Neuronal stem cell (in vitro differentiated cells): ENCODE measurements at regions not wholly inside any gene's neighbourhood (a gene's known extent, or its start where the extent isn't known, plus 50 kb on each side); places are given as distances from the start of the nearest gene placed in this dataset.

ENCODE experiments used
- DNase-seq: peaks from one replicate; pipeline ENCODE4 v3.0.0-alpha.2; 2013; ENCODE audit warnings: low spot score
- H2AFZ ChIP-seq: one replicate; pipeline ENCODE4 v1.6.1; 2013; ENCODE audit warnings: mild to moderate bottlenecking, low read length, inconsistent platforms
- H2AK5ac ChIP-seq: 2 replicates; pipeline ENCODE4 v1.6.1; 2013; ENCODE audit warnings: low read depth, mild to moderate bottlenecking, inconsistent platforms, low read length, moderate library complexity, mixed read lengths
- H2BK120ac ChIP-seq: 2 replicates; pipeline ENCODE4 v1.6.1; 2013; ENCODE audit warnings: low read depth, mild to moderate bottlenecking, inconsistent platforms, low read length, moderate library complexity, mixed read lengths
- H2BK12ac ChIP-seq: one replicate; pipeline ENCODE4 v1.6.1; 2013; ENCODE audit warnings: low read length, inconsistent platforms
- H2BK15ac ChIP-seq: 2 replicates; pipeline ENCODE4 v1.6.1; 2013; ENCODE audit warnings: mild to moderate bottlenecking, low read length, inconsistent platforms, mixed read lengths
- H2BK5ac ChIP-seq: one replicate; pipeline ENCODE4 v1.6.1; 2013; ENCODE audit warnings: inconsistent platforms, mild to moderate bottlenecking, low read length, moderate library complexity
- H3K14ac ChIP-seq: one replicate; pipeline ENCODE4 v1.6.1; 2013; ENCODE audit warnings: low read length, inconsistent platforms
- H3K18ac ChIP-seq: 2 replicates; pipeline ENCODE4 v1.6.1; 2013; ENCODE audit warnings: low read length, inconsistent platforms
- H3K23ac ChIP-seq: 2 replicates; pipeline ENCODE4 v1.6.1; 2013; ENCODE audit warnings: low read depth, mild to moderate bottlenecking, mixed read lengths, low read length, inconsistent platforms; ENCODE audit not compliant: poor library complexity
- H3K27ac ChIP-seq: replicated peaks from 3 replicates; pipeline ENCODE4 v1.5.1; 2013; ENCODE audit warnings: low read length, inconsistent platforms
- H3K27me3 ChIP-seq, 3 experiments: 2 replicates each; pipeline ENCODE4 v1.6.1; 2013; ENCODE audit warnings: low read length in 3 of 3, mild to moderate bottlenecking in 2 of 3, inconsistent platforms in 1 of 3, low read depth in 1 of 3, mixed read lengths in 1 of 3, moderate library complexity in 1 of 3; ENCODE audit not compliant: control insufficient read depth in 3 of 3, insufficient read depth in 3 of 3
- H3K36me3 ChIP-seq, 2 donors: replicated peaks in 1 of 2; 2 replicates each; pipeline ENCODE4 v1.6.1; 2013; ENCODE audit warnings: low read length in 2 of 2; ENCODE audit not compliant: control insufficient read depth in 2 of 2, insufficient read depth in 2 of 2
- H3K4ac ChIP-seq: 2 replicates; pipeline ENCODE4 v1.6.1; 2013; ENCODE audit warnings: inconsistent platforms, mild to moderate bottlenecking, low read length, moderate library complexity
- H3K4me1 ChIP-seq, 2 donors: 1 replicate in 1 of 2; 2 replicates in 1 of 2; pipeline ENCODE4 v1.6.1; 2013; ENCODE audit warnings: low read length in 2 of 2, low read depth in 1 of 2; ENCODE audit not compliant: control insufficient read depth in 2 of 2, insufficient read depth in 1 of 2
- H3K4me2 ChIP-seq: one replicate; pipeline ENCODE4 v1.6.1; 2013; ENCODE audit warnings: mild to moderate bottlenecking, low read length, inconsistent platforms; ENCODE audit not compliant: insufficient read depth, poor library complexity, severe bottlenecking
- H3K4me3 ChIP-seq, 2 donors: 2 replicates each; pipeline ENCODE4 v1.5.1; 2013; ENCODE audit warnings: low read length in 2 of 2, mild to moderate bottlenecking in 2 of 2, inconsistent platforms in 1 of 2, moderate library complexity in 1 of 2
- H3K79me1 ChIP-seq: one replicate; pipeline ENCODE4 v1.6.1; 2013; ENCODE audit warnings: low read depth, mild to moderate bottlenecking, inconsistent platforms, low read length, moderate library complexity
- H3K9ac ChIP-seq: one replicate; pipeline ENCODE4 v1.6.1; 2013; ENCODE audit warnings: mild to moderate bottlenecking, low read depth, low read length, inconsistent platforms; ENCODE audit not compliant: poor library complexity
- H3K9me3 ChIP-seq, 2 donors: replicated peaks in 1 of 2; 2 replicates each; pipeline versions ENCODE3 to v1.6.1; 2013; ENCODE audit warnings: low read length in 2 of 2, mild to moderate bottlenecking in 2 of 2, inconsistent platforms in 1 of 2, low read depth in 1 of 2, mixed read lengths in 1 of 2, moderate library complexity in 1 of 2; ENCODE audit not compliant: control insufficient read depth in 2 of 2, insufficient read depth in 1 of 2
- H4K8ac ChIP-seq: one replicate; pipeline ENCODE4 v1.6.1; 2013; ENCODE audit warnings: low read depth, mild to moderate bottlenecking, inconsistent platforms, low read length, moderate library complexity
- H4K91ac ChIP-seq: one replicate; pipeline ENCODE4 v1.6.1; 2013; ENCODE audit warnings: low read length, low read depth, mild to moderate bottlenecking, inconsistent platforms; ENCODE audit not compliant: poor library complexity
- WGBS, 2 donors: extraction: QIAGEN DNeasy Blood & Tissue Kit; methylation state at CpG; one replicate each; pipeline ENCODE4 v1.1.7; 2013; ENCODE audit warnings: missing lambda C conversion rate in 2 of 2, mixed read lengths in 1 of 2; ENCODE audit not compliant: insufficient read length in 2 of 2, insufficient replicate concordance in 1 of 2; ENCODE audit errors: extremely low coverage in 2 of 2; 5-methylcytosine and 5-hydroxymethylcytosine counted together

- H2BK120ac ChIP-seq: no peak overlapping the region
These were observed 1469.3 kb downstream of the CDH8 start for GRCh38 chr16:60566901-60567300.

GRCh38 chr16:60564588-60564987, 1471.7 kb downstream of the CDH8 start:
- H3K27me3 ChIP-seq: no peaks in the 10 kb centered on the region
- no peak overlapping the region for H3K4me3 ChIP-seq
- H4K8ac ChIP-seq: no peak overlapping the region
- H3K9me3 ChIP-seq: no peaks in the 10 kb centered on the region
- H2AK5ac ChIP-seq: no peak overlapping the region
- no CpG with 5 or more reads among the region's 2 CpGs for WGBS, 2 donors
- no peak overlapping the region for H2BK12ac ChIP-seq
- H2BK5ac ChIP-seq: no peak overlapping the region
- DNase-seq: no peak
- no peak overlapping the region for H3K23ac ChIP-seq
- no peak overlapping the region for H3K9ac ChIP-seq
- H3K14ac ChIP-seq: no peak overlapping the region
- no peak overlapping the region for H3K27ac ChIP-seq
- H3K4me1 ChIP-seq: no peaks in the 10 kb centered on the region
- H3K4ac ChIP-seq: no peak overlapping the region
- H3K4me2 ChIP-seq: no peak overlapping the region
- no peak overlapping the region for H2BK120ac ChIP-seq
- no peak overlapping the region for H3K18ac ChIP-seq
- no peak overlapping the region for H2AFZ ChIP-seq
- H4K91ac ChIP-seq: no peak overlapping the region
- H3K36me3 ChIP-seq: no peaks in the 10 kb centered on the region
- no peaks in the 10 kb centered on the region for H3K79me1 ChIP-seq
- no peak overlapping the region for H2BK15ac ChIP-seq

More at GRCh38 chr16:60566901-60567300, 1469.3 kb downstream of the CDH8 start:
- no peak overlapping the region for H3K23ac ChIP-seq
- H3K4ac ChIP-seq: no peak overlapping the region
- no peak overlapping the region for H2BK5ac ChIP-seq
- H4K91ac ChIP-seq: no peak overlapping the region
- DNase-seq: no peak
- H3K4me2 ChIP-seq: no peak overlapping the region
- no peak overlapping the region for H3K18ac ChIP-seq
- no peak overlapping the region for H3K27ac ChIP-seq
- no peak overlapping the region for H3K9ac ChIP-seq
- no peaks in the 10 kb centered on the region for H3K36me3 ChIP-seq
- no peak overlapping the region for H3K4me3 ChIP-seq
- H3K14ac ChIP-seq: no peak overlapping the region
- no peak overlapping the region for H2BK12ac ChIP-seq
- no peaks in the 10 kb centered on the region for H3K9me3 ChIP-seq
- H2AK5ac ChIP-seq: no peak overlapping the region
- no peaks in the 10 kb centered on the region for H3K27me3 ChIP-seq
- no peak overlapping the region for H4K8ac ChIP-seq
- H2AFZ ChIP-seq: no peak overlapping the region
- H3K79me1 ChIP-seq: no peaks in the 10 kb centered on the region
- H3K4me1 ChIP-seq: no peaks in the 10 kb centered on the region
- no peak overlapping the region for H2BK15ac ChIP-seq

DNA sequence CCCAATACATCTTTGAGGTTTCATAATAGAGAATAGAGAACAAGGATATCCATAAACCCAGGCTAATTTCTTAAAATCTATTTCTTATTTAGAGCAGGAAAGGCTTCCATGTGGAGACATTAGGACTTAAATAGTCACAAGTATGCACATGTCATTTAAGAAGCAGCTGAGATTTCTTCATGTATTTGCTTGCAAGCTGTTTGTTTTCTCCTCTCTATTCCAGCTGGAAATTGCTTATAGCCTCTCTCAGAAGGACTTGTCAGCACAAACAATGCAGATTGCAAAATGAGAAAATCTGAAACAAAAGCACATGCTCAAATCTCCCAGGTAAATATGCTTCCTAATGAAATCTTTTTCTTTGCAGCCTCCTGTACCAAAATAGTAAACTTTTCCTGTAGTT, 1473.1 kb downstream of the CDH8 start:
- Histone ChIP-seq H4K91ac (no peak overlapping the region), H3K4me2 (no peak overlapping the region), H3K9me3 (no peaks in the 10 kb centered on the region), H3K27ac (no peak overlapping the region), H3K79me1 (no peaks in the 10 kb centered on the region), H2BK120ac (no peak overlapping the region), H3K4ac (no peak overlapping the region), H3K27me3 (no peaks in the 10 kb centered on the region), H3K18ac (no peak overlapping the region), H3K23ac (no peak overlapping the region), H3K14ac (no peak overlapping the region), H2BK15ac (no peak overlapping the region), H2BK5ac (no peak overlapping the region), H2BK12ac (no peak overlapping the region), H3K4me1 (no peaks in the 10 kb centered on the region), H3K4me3 (no peak overlapping the region), H4K8ac (no peak overlapping the region), H3K36me3 (no peaks in the 10 kb centered on the region), H2AK5ac (no peak overlapping the region), H3K9ac (no peak overlapping the region), H2AFZ (no peak overlapping the region)
- DNase-seq: no peak

GRCh38 chr16:60558936-60559335, 1477.3 kb downstream of the CDH8 start:
- no CpG with 5 or more reads among the region's 1 CpG for WGBS, 2 donors
- no peak overlapping the region for H2BK5ac ChIP-seq

More at GRCh38 chr16:60558936-60559335, 1477.3 kb downstream of the CDH8 start:
- no peak overlapping the region for H2BK12ac ChIP-seq
- no peaks in the 10 kb centered on the region for H3K36me3 ChIP-seq
- no peak for DNase-seq
- H3K18ac ChIP-seq: no peak overlapping the region
- H3K4ac ChIP-seq: no peak overlapping the region
- no peak overlapping the region for H4K91ac ChIP-seq
- no peak overlapping the region for H3K4me2 ChIP-seq
- H2BK120ac ChIP-seq: no peak overlapping the region
- H3K27me3 ChIP-seq: no peaks in the 10 kb centered on the region
- H4K8ac ChIP-seq: no peak overlapping the region
- H3K14ac ChIP-seq: no peak overlapping the region
- no peaks in the 10 kb centered on the region for H3K9me3 ChIP-seq
- no peaks in the 10 kb centered on the region for H3K4me1 ChIP-seq
- H3K23ac ChIP-seq: no peak overlapping the region
- no peak overlapping the region for H3K9ac ChIP-seq
- no peak overlapping the region for H3K4me3 ChIP-seq
- no peaks in the 10 kb centered on the region for H3K79me1 ChIP-seq
- H2AFZ ChIP-seq: no peak overlapping the region
- no peak overlapping the region for H3K27ac ChIP-seq
- no peak overlapping the region for H2BK15ac ChIP-seq
- no peak overlapping the region for H2AK5ac ChIP-seq
